ENCODE measurements at regions not wholly inside any gene's neighbourhood (a gene's known extent, or its start where the extent isn't known, plus 50 kb on each side); places are given as distances from the start of the nearest gene placed in this dataset.

DNA sequence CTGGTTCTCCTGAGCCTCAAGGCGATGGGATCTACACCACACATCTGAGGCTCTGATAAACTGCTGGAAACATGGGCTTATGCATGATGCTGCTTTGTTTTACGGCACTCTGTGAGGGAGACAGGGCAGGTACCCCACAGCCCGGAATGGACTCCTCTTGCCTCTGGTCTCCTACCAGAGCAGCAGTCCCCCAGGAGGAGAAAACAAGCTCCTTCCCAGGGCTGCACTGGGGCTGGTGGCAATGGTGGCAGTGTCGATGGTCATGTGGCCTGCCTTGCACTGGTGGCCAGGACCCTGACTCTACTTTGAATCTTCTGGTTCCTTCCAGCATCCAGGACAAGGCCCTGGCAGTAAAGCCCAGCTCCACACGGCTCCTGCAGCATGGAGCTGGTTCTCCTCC, 79.4 kb downstream of the TOMM20 start:
- H3K9me3 ChIP-seq (ENCODE audit: low read length) = no peaks in the 10 kb centered on the region
- POLR2A ChIA-PET = interaction anchor here (0.6 to 1.7 kb wide), 4 partner anchors 14 to 554 kb away, joined by 3 to 5 read pairs (median 4); no protein-coding TSS in a partner anchor
- no peaks in the 10 kb centered on the region for H3K36me3 ChIP-seq (ENCODE audit: insufficient read depth, low read length)
- no peaks in the 10 kb centered on the region for H3K9me2 ChIP-seq (ENCODE audit: insufficient read depth, low read length)
- DNase-seq (ENCODE audit: low spot score) = no peak
- no peak overlapping the region for H2AFZ ChIP-seq (ENCODE audit: low read length)
- intact Hi-C loops (cut with micrococcal nuclease; ENCODE audit: unreplicated experiment) = no loop called here
- no peak for TF ChIP-seq EZH2phosphoT487 (IDR thresholded peaks at IDR 0.05; ENCODE audit: borderline replicate concordance, low read depth, low read length)
- TF ChIP-seq, protein P1, sequence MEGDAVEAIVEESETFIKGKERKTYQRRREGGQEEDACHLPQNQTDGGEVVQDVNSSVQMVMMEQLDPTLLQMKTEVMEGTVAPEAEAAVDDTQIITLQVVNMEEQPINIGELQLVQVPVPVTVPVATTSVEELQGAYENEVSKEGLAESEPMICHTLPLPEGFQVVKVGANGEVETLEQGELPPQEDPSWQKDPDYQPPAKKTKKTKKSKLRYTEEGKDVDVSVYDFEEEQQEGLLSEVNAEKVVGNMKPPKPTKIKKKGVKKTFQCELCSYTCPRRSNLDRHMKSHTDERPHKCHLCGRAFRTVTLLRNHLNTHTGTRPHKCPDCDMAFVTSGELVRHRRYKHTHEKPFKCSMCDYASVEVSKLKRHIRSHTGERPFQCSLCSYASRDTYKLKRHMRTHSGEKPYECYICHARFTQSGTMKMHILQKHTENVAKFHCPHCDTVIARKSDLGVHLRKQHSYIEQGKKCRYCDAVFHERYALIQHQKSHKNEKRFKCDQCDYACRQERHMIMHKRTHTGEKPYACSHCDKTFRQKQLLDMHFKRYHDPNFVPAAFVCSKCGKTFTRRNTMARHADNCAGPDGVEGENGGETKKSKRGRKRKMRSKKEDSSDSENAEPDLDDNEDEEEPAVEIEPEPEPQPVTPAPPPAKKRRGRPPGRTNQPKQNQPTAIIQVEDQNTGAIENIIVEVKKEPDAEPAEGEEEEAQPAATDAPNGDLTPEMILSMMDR (conservative IDR thresholded peaks at IDR 0.05; ENCODE audit: low read length) = no peak
- CTCF ChIA-PET (ENCODE audit: unreplicated experiment) = no interaction called here
- no TSS peak for BruUV-seq (replicated peaks)
- H3K4me3 ChIP-seq (ENCODE audit: low read depth, low read length, poor library complexity, severe bottlenecking) = no peak overlapping the region
- H3K27ac ChIP-seq (ENCODE audit: low read depth, low read length, poor library complexity, severe bottlenecking) = no peak overlapping the region
- H3K4me2 ChIP-seq (ENCODE audit: low read length) = no peak overlapping the region
- no peaks in the 10 kb centered on the region for H3K79me2 ChIP-seq (ENCODE audit: insufficient read depth, low read depth, low read length)
- no peaks in the 10 kb centered on the region for H4K20me1 ChIP-seq (ENCODE audit: insufficient read depth, low read length)
- peaks cover 21% of the 10 kb centered on the region for H3K4me1 ChIP-seq (ENCODE audit: insufficient read depth, low read length, poor library complexity, severe bottlenecking)

DNA sequence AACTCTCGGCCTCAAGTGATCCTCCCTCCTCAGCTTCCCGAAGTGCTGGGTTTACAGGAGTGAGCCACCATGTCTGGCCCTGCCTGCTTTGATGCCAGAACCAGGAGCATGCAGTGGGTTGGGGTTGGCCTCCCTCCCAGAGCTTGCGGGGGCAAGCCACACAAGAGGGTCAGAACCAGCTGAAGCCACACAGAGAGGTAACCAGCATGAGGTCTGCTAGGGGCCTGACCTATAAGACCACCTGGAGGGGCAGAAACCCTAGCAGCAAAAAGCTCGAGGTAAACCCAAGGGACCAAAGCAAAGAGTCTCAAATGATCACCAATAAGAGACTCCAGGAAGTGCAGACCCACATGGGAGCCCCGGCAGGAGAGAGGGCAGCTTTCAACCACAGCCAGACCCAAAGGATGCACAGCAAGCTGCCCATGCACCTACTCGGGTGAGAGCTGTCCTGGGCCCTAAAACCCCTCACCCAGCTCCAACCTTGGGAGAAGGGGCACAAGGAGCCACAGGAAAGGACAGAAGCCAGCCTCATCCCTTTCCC, 81.2 kb downstream of the TOMM20 start:
- H3K27ac ChIP-seq (ENCODE audit: low read depth, low read length, poor library complexity, severe bottlenecking) = no peak overlapping the region
- peak overlapping the region; percentile 75 for H2AFZ ChIP-seq (ENCODE audit: low read length)
- TF ChIP-seq, protein P1 (conservative IDR thresholded peaks at IDR 0.05; ENCODE audit: low read length) = no peak
- no peak for TF ChIP-seq EZH2phosphoT487 (IDR thresholded peaks at IDR 0.05; ENCODE audit: borderline replicate concordance, low read depth, low read length)
- no peaks in the 10 kb centered on the region for H3K79me2 ChIP-seq (ENCODE audit: insufficient read depth, low read depth, low read length)
- intact Hi-C loops (cut with micrococcal nuclease; ENCODE audit: unreplicated experiment) = no loop called here
- CTCF ChIA-PET (ENCODE audit: unreplicated experiment) = no interaction called here
- H4K20me1 ChIP-seq (ENCODE audit: insufficient read depth, low read length) = no peaks in the 10 kb centered on the region
- H3K36me3 ChIP-seq (ENCODE audit: insufficient read depth, low read length) = no peaks in the 10 kb centered on the region
- H3K4me3 ChIP-seq (ENCODE audit: low read depth, low read length, poor library complexity, severe bottlenecking) = no peak overlapping the region
- H3K9me2 ChIP-seq (ENCODE audit: insufficient read depth, low read length) = no peaks in the 10 kb centered on the region
- no TSS peak for BruUV-seq (replicated peaks)
- H3K9me3 ChIP-seq (ENCODE audit: low read length) = no peaks in the 10 kb centered on the region
- POLR2A ChIA-PET = interaction anchor here (1.0 to 2.7 kb wide), 6 partner anchors 9 to 69 kb away, joined by 3 to 9 read pairs (median 4); no protein-coding TSS in a partner anchor
- H3K4me1 ChIP-seq (ENCODE audit: insufficient read depth, low read length, poor library complexity, severe bottlenecking) = peaks cover 21% of the 10 kb centered on the region
- H3K4me2 ChIP-seq (ENCODE audit: low read length) = peak overlapping the region; percentile 44
- DNase-seq (ENCODE audit: low spot score) = peak; percentile 33

DNA sequence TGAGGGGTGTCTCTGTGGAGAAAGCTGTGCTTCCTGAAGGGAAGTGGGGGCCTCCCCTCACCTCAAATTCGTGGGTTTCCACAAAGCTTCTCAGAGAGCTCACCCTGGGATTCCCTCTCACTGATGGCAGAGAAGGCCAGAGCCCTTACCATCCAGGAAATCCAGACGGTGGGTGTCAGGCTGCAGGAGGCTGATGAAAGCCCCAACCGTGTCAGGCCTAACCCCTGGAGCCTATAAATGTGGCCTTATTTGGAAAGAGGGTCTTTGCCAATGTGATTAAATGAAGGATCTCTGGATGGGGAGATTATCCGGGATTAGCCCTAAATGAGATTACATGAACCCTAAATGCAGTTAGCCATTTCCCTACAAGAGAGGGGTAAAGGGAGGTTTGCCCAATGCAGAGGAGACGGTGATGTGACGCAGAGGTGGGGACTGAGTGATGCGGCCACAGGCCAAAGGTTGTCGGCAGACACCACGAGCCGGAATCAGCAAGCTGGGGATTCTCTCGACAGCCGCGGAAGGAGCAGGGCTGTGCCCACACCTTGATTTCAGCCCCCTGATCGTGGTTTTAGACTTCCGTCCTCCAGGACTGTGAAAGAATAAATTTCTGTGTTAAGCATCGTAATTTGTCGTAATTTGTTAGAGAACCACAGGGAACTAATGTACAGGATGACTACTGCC, 82.6 kb downstream of the TOMM20 start:
- Histone ChIP-seq H2AFZ (ENCODE audit: low read length) (no peak overlapping the region), H3K4me2 (ENCODE audit: low read length) (no peak overlapping the region), H3K36me3 (ENCODE audit: insufficient read depth, low read length) (no peaks in the 10 kb centered on the region), H3K9me2 (ENCODE audit: insufficient read depth, low read length) (no peaks in the 10 kb centered on the region), H3K4me1 (ENCODE audit: insufficient read depth, low read length, poor library complexity, severe bottlenecking) (peaks cover 20% of the 10 kb centered on the region), H3K27ac (ENCODE audit: low read depth, low read length, poor library complexity, severe bottlenecking) (no peak overlapping the region), H4K20me1 (ENCODE audit: insufficient read depth, low read length) (no peaks in the 10 kb centered on the region), H3K4me3 (ENCODE audit: low read depth, low read length, poor library complexity, severe bottlenecking) (no peak overlapping the region), H3K79me2 (ENCODE audit: insufficient read depth, low read depth, low read length) (no peaks in the 10 kb centered on the region), H3K9me3 (ENCODE audit: low read length) (no peaks in the 10 kb centered on the region)
- intact Hi-C loops (cut with micrococcal nuclease; ENCODE audit: unreplicated experiment) = no loop called here
- BruUV-seq (replicated peaks) = no TSS peak
- ChIA-PET POLR2A (interaction anchor here (0.6 to 2.7 kb wide), 6 partner anchors 8 to 441 kb away, joined by 3 to 9 read pairs (median 3); no protein-coding TSS in a partner anchor), CTCF (ENCODE audit: unreplicated experiment) (no interaction called here)
- TF ChIP-seq, protein P1 (conservative IDR thresholded peaks at IDR 0.05; ENCODE audit: low read length) = no peak
- TF ChIP-seq EZH2phosphoT487 (IDR thresholded peaks at IDR 0.05; ENCODE audit: borderline replicate concordance, low read depth, low read length) = no peak
- no peak for DNase-seq (ENCODE audit: low spot score)

Measured in OCI-LY7 (cell line).